ENCODE measurements at regions not wholly inside any gene's neighbourhood (a gene's known extent, or its start where the extent isn't known, plus 50 kb on each side); places are given as distances from the start of the nearest gene placed in this dataset.

DNA sequence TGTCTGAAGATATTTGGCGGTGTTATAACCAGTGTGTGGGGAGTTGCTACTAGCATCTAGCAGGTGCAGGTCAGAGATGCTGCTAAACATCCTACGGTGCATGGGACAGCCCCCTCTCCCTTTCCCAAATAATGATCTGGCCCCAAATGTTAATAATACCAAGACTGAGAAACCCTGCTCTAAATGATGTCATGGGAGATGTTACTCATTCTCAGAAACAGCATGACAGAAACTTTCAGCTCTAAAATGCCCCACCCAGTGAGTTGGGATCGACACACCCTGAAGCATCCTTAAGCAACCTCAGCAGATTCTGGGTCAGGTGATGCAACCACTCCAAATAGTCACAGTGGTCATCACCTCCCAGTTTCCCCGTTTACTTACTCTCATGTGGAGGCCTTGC lies 108.8 kb upstream of the MPP7 start:
- no peaks in the 10 kb centered on the region for H3K36me3 ChIP-seq (ENCODE audit: insufficient read depth, low read length)
- H3K4me2 ChIP-seq (ENCODE audit: insufficient read depth, low read length), result no peak overlapping the region
- no peaks in the 10 kb centered on the region for H3K27me3 ChIP-seq (ENCODE audit: insufficient read depth, low read length, poor library complexity)
- H3K9me3 ChIP-seq (ENCODE audit: insufficient read depth, low read length, severe bottlenecking), result no peaks in the 10 kb centered on the region
- no peaks in the 10 kb centered on the region for H3K79me2 ChIP-seq (ENCODE audit: insufficient read depth, low read length)
- no peak overlapping the region for H2AFZ ChIP-seq (ENCODE audit: low read depth, low read length)
- no peak overlapping the region for H3K27ac ChIP-seq (ENCODE audit: low read length)
- ATAC-seq (ENCODE audit: insufficient read depth, low read depth) (no peak), DNase-seq (no peak)
- H3K4me1 ChIP-seq (ENCODE audit: insufficient read depth, low read length), result no peaks in the 10 kb centered on the region
- H4K20me1 ChIP-seq (ENCODE audit: insufficient read depth, low read length), result no peaks in the 10 kb centered on the region
- H3K9ac ChIP-seq (ENCODE audit: low read depth, low read length), result no peak overlapping the region
- TF ChIP-seq, protein P1, sequence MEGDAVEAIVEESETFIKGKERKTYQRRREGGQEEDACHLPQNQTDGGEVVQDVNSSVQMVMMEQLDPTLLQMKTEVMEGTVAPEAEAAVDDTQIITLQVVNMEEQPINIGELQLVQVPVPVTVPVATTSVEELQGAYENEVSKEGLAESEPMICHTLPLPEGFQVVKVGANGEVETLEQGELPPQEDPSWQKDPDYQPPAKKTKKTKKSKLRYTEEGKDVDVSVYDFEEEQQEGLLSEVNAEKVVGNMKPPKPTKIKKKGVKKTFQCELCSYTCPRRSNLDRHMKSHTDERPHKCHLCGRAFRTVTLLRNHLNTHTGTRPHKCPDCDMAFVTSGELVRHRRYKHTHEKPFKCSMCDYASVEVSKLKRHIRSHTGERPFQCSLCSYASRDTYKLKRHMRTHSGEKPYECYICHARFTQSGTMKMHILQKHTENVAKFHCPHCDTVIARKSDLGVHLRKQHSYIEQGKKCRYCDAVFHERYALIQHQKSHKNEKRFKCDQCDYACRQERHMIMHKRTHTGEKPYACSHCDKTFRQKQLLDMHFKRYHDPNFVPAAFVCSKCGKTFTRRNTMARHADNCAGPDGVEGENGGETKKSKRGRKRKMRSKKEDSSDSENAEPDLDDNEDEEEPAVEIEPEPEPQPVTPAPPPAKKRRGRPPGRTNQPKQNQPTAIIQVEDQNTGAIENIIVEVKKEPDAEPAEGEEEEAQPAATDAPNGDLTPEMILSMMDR (IDR thresholded peaks at IDR 0.05; ENCODE audit: borderline replicate concordance, extremely low read depth, low read length, poor library complexity, severe bottlenecking), result no peak
- no peak for TF ChIP-seq EZH2 (IDR thresholded peaks at IDR 0.05; ENCODE audit: borderline replicate concordance, low read depth, low read length, severe bottlenecking)
- H3K4me3 ChIP-seq (ENCODE audit: low read depth in 1 of 2, low read length in 2 of 2), result no peak overlapping the region

DNA sequence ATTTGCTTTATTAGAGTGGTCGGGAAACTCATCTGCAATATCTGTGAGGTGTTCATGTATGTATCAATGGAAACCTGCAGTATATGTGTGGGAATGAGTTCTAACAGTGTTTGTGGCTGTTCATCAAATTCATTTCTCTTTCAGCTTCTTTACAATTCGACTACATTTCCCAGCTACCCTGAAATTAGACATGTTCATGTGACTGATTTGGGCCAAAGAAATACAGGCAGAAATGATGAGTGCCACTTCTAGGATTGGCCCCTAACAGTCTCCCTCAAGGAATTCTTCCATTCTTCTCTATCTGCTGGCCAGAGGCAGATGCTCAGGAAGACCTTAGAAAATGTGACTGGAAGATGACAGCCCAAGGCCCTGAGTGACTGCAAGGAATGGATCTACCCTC lies 114.8 kb upstream of the WAC start:
- Histone ChIP-seq H2AFZ (ENCODE audit: low read depth, low read length) (no peak overlapping the region), H3K79me2 (ENCODE audit: insufficient read depth, low read length) (no peaks in the 10 kb centered on the region), H3K4me2 (ENCODE audit: insufficient read depth, low read length) (no peak overlapping the region), H3K4me3 (ENCODE audit: low read depth in 1 of 2, low read length in 2 of 2) (no peak overlapping the region), H3K27ac (ENCODE audit: low read length) (no peak overlapping the region), H3K9me3 (ENCODE audit: insufficient read depth, low read length, severe bottlenecking) (no peaks in the 10 kb centered on the region), H4K20me1 (ENCODE audit: insufficient read depth, low read length) (no peaks in the 10 kb centered on the region), H3K27me3 (ENCODE audit: insufficient read depth, low read length, poor library complexity) (peaks cover 3% of the 10 kb centered on the region), H3K4me1 (ENCODE audit: insufficient read depth, low read length) (no peaks in the 10 kb centered on the region), H3K36me3 (ENCODE audit: insufficient read depth, low read length) (no peaks in the 10 kb centered on the region), H3K9ac (ENCODE audit: low read depth, low read length) (no peak overlapping the region)
- ATAC-seq (ENCODE audit: insufficient read depth, low read depth) (no peak), DNase-seq (no peak)
- TF ChIP-seq, protein P1 (IDR thresholded peaks at IDR 0.05; ENCODE audit: borderline replicate concordance, extremely low read depth, low read length, poor library complexity, severe bottlenecking), result no peak
- TF ChIP-seq EZH2 (IDR thresholded peaks at IDR 0.05; ENCODE audit: borderline replicate concordance, low read depth, low read length, severe bottlenecking), result no peak

DNA sequence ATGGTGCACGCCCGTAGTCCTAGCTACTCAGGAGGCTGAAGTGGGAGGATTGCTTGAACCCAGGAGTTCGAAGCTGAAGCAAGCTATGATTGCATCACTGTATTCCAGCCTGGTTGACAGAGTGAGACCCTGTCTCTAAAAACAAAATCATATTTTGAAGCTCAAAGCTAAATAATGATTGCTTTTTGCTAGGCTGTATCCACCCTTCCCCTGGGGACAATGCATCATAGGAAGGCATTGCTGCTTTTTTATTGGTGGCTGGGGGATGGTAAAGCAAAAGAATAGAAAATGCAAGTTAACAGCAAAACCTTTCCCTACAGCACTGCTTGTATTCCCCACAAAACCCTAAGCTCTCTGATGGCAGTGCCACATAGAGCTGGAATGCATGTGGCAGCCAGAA lies 107.5 kb upstream of the WAC start:
- no peak for TF ChIP-seq EZH2 (IDR thresholded peaks at IDR 0.05; ENCODE audit: borderline replicate concordance, low read depth, low read length, severe bottlenecking)
- ATAC-seq (ENCODE audit: insufficient read depth, low read depth) (no peak), DNase-seq (no peak)
- Histone ChIP-seq H3K27ac (ENCODE audit: low read length) (no peak overlapping the region), H2AFZ (ENCODE audit: low read depth, low read length) (no peak overlapping the region), H3K36me3 (ENCODE audit: insufficient read depth, low read length) (no peaks in the 10 kb centered on the region), H3K79me2 (ENCODE audit: insufficient read depth, low read length) (no peaks in the 10 kb centered on the region), H4K20me1 (ENCODE audit: insufficient read depth, low read length) (no peaks in the 10 kb centered on the region), H3K4me1 (ENCODE audit: insufficient read depth, low read length) (no peaks in the 10 kb centered on the region), H3K4me2 (ENCODE audit: insufficient read depth, low read length) (no peak overlapping the region), H3K4me3 (ENCODE audit: low read depth in 1 of 2, low read length in 2 of 2) (no peak overlapping the region), H3K27me3 (ENCODE audit: insufficient read depth, low read length, poor library complexity) (peaks cover 10% of the 10 kb centered on the region), H3K9me3 (ENCODE audit: insufficient read depth, low read length, severe bottlenecking) (no peaks in the 10 kb centered on the region), H3K9ac (ENCODE audit: low read depth, low read length) (no peak overlapping the region)

DNA sequence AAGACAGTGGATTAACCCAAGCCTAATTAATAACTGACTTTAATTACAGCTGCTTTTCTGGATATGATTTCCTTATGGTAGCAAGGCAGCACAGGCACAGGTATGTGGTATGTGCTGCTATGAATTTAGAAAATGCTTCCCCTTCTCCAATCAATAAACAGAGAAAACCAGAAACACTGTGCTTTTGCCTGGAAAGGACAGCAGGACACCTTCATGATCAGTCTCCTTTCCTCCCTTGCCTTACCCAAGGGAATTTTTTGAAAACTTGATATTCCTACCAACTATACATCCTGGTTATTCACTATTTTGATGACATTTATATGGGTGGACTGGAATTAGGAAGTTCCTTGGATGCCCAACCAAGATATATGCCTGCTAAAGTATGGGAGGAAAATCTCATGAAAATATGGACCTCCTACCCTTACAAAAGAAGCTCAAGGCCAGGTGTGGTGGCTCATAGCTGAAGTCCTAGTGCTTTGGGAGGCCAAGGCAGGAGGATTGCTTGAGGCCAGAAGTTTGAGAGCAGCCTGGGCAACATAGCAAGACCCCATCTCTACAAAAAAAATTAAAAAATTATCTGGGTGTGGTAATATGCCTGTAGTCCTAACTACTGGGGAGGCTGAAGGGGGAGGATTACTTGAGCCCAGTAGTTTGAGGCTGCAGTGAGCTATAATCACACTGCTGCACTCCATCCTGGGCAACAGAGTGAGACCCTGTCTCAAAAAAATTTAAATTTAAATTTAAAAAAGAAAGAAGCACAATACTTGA lies 106.3 kb upstream of the WAC start:
- TF ChIP-seq, protein P1 (IDR thresholded peaks at IDR 0.05; ENCODE audit: borderline replicate concordance, extremely low read depth, low read length, poor library complexity, severe bottlenecking), result no peak
- no peak for TF ChIP-seq EZH2 (IDR thresholded peaks at IDR 0.05; ENCODE audit: borderline replicate concordance, low read depth, low read length, severe bottlenecking)
- H3K9ac ChIP-seq (ENCODE audit: low read depth, low read length), result no peak overlapping the region
- H3K4me2 ChIP-seq (ENCODE audit: insufficient read depth, low read length), result no peak overlapping the region
- ATAC-seq (ENCODE audit: insufficient read depth, low read depth) (no peak), DNase-seq (no peak)
- H4K20me1 ChIP-seq (ENCODE audit: insufficient read depth, low read length), result no peaks in the 10 kb centered on the region
- peaks cover 10% of the 10 kb centered on the region for H3K27me3 ChIP-seq (ENCODE audit: insufficient read depth, low read length, poor library complexity)
- H3K79me2 ChIP-seq (ENCODE audit: insufficient read depth, low read length), result no peaks in the 10 kb centered on the region
- no peak overlapping the region for H3K4me3 ChIP-seq (ENCODE audit: low read depth in 1 of 2, low read length in 2 of 2)
- H3K9me3 ChIP-seq (ENCODE audit: insufficient read depth, low read length, severe bottlenecking), result no peaks in the 10 kb centered on the region
- H3K4me1 ChIP-seq (ENCODE audit: insufficient read depth, low read length), result no peaks in the 10 kb centered on the region
- no peak overlapping the region for H3K27ac ChIP-seq (ENCODE audit: low read length)
- no peaks in the 10 kb centered on the region for H3K36me3 ChIP-seq (ENCODE audit: insufficient read depth, low read length)
- H2AFZ ChIP-seq (ENCODE audit: low read depth, low read length), result no peak overlapping the region

All from DND-41 (cell line).